ENCODE measurements at regions not wholly inside any gene's neighbourhood (a gene's known extent, or its start where the extent isn't known, plus 50 kb on each side); places are given as distances from the start of the nearest gene placed in this dataset.

DNA sequence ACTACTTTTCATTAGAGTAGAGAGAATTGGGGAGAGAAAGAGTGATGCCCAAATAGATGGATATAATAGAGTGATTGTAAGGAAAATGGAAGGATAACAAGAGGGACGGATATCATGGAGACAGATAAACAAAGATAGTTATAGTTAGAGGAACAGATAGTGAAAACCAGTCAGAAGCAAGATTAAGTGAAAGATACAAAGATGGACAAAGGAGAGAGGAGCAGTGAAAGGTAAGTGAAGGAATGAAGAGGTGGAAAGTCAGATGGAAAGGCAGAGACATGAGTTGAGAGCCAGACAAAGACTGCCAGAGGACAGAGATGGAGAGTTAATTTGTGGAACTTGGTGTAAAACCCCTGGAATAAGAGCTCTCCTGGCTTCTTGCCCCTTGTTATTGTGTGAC is 59.2 kb upstream of the CISTR start:
- TF ChIP-seq EZH2 (IDR thresholded peaks at IDR 0.05) (no peak), FOXP2 (optimal IDR thresholded peaks at IDR 0.05; ENCODE audit: control extremely low read depth, extremely low read length, insufficient read depth) (no peak), POLR2AphosphoS5 (IDR thresholded peaks at IDR 0.05; ENCODE audit: borderline replicate concordance, low read depth, low read length) (no peak)
- no peaks in the 10 kb centered on the region for H3K36me3 ChIP-seq (ENCODE audit: insufficient read depth, low read length)
- no peaks in the 10 kb centered on the region for H3K9me3 ChIP-seq (ENCODE audit: low read depth, low read length)
- no peak overlapping the region for H3K4me3 ChIP-seq
- no peak overlapping the region for H3K9ac ChIP-seq (ENCODE audit: insufficient read length)
- DNase-seq (ENCODE audit: low read depth, low spot score): no peak
- H3K27ac ChIP-seq: no peak overlapping the region

DNA sequence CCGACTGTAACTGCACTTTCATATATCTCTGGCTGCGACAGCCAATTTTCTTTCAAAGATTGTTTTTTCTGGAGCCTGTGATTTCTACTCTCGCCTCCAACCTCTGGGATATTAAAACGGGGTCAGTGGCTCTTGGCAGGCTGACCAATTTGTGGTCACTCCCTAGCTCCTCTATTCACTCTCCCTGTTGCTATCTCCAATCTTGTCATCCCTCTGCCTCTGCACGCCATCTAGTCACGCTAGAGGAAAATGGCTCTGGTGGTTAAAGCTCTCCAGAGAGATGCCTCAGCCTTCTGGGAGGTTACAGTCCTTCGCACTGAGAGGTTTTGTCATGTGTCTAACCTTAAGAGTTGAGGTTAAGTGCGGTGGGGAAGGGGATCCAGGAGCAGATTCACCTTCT is 59.8 kb upstream of the CISTR start:
- DNase-seq (ENCODE audit: low read depth, low spot score): no peak
- no peaks in the 10 kb centered on the region for H3K36me3 ChIP-seq (ENCODE audit: insufficient read depth, low read length)
- no peaks in the 10 kb centered on the region for H3K9me3 ChIP-seq (ENCODE audit: low read depth, low read length)
- H3K4me3 ChIP-seq: no peak overlapping the region
- H3K27ac ChIP-seq: no peak overlapping the region
- TF ChIP-seq EZH2 (IDR thresholded peaks at IDR 0.05) (no peak), POLR2AphosphoS5 (IDR thresholded peaks at IDR 0.05; ENCODE audit: borderline replicate concordance, low read depth, low read length) (no peak), FOXP2 (optimal IDR thresholded peaks at IDR 0.05; ENCODE audit: control extremely low read depth, extremely low read length, insufficient read depth) (no peak)
- no peak overlapping the region for H3K9ac ChIP-seq (ENCODE audit: insufficient read length)

DNA sequence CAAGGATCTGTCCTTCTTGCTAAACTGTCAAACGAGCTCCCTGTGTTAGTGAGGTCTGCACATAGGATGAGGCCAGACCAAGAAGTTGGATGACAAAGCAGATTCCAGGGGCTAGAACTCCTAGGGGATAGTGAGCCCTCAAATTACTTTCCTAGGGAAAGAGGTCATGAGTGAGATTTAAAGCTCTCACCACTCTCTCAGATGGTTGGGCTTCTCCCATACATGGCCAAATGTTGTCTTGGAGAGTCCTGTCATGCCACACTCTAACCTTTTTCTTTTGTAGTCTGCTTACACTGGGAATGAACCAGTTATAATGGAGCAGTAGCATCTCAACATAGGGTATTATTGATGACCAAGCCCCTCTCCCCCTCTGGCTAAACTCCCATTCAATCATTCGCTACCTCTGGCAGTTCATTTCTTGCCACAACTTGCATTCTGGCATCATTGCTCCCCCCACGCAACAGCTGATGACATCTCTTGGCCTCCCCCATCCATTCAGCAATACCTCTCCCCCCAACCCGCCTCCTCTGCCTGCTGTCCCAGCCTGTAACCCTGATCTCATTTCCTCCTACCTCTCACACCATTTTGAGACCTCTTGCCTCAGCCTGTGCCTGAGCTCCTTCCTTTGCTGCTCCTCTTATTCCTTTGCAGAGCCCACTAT is 64.7 kb upstream of the CISTR start:
- no peak overlapping the region for H3K4me3 ChIP-seq
- DNase-seq (ENCODE audit: low read depth, low spot score): no peak
- no peak overlapping the region for H3K27ac ChIP-seq
- no peaks in the 10 kb centered on the region for H3K36me3 ChIP-seq (ENCODE audit: insufficient read depth, low read length)
- TF ChIP-seq FOXP2 (optimal IDR thresholded peaks at IDR 0.05; ENCODE audit: control extremely low read depth, extremely low read length, insufficient read depth) (no peak), EZH2 (IDR thresholded peaks at IDR 0.05) (no peak), POLR2AphosphoS5 (IDR thresholded peaks at IDR 0.05; ENCODE audit: borderline replicate concordance, low read depth, low read length) (no peak)
- no peaks in the 10 kb centered on the region for H3K9me3 ChIP-seq (ENCODE audit: low read depth, low read length)
- no peak overlapping the region for H3K9ac ChIP-seq (ENCODE audit: insufficient read length)

DNA sequence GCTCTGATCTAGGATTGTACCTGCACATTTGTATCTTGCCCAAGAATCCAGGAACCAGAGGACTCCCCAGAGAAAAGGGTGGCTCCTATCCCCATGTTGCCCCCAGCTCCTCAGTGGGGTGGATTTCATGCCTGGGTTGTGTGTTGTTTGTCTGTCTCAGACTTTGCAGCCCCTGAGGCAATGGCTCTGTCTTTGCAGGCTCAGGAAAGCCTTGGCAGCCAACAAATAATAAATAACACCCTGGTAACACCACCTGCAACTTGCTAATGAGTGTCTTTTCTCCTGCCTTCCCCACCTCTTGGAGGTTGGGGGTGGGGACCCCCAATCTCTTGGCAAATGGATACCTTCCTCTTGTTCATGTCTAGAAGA is 65.2 kb upstream of the CISTR start:
- Histone ChIP-seq H3K27ac (no peak overlapping the region), H3K4me3 (no peak overlapping the region), H3K36me3 (ENCODE audit: insufficient read depth, low read length) (no peaks in the 10 kb centered on the region), H3K9ac (ENCODE audit: insufficient read length) (no peak overlapping the region), H3K9me3 (ENCODE audit: low read depth, low read length) (no peaks in the 10 kb centered on the region)
- TF ChIP-seq EZH2 (IDR thresholded peaks at IDR 0.05) (no peak), FOXP2 (optimal IDR thresholded peaks at IDR 0.05; ENCODE audit: control extremely low read depth, extremely low read length, insufficient read depth) (no peak), POLR2AphosphoS5 (IDR thresholded peaks at IDR 0.05; ENCODE audit: borderline replicate concordance, low read depth, low read length) (no peak)
- no peak for DNase-seq (ENCODE audit: low read depth, low spot score)

DNA sequence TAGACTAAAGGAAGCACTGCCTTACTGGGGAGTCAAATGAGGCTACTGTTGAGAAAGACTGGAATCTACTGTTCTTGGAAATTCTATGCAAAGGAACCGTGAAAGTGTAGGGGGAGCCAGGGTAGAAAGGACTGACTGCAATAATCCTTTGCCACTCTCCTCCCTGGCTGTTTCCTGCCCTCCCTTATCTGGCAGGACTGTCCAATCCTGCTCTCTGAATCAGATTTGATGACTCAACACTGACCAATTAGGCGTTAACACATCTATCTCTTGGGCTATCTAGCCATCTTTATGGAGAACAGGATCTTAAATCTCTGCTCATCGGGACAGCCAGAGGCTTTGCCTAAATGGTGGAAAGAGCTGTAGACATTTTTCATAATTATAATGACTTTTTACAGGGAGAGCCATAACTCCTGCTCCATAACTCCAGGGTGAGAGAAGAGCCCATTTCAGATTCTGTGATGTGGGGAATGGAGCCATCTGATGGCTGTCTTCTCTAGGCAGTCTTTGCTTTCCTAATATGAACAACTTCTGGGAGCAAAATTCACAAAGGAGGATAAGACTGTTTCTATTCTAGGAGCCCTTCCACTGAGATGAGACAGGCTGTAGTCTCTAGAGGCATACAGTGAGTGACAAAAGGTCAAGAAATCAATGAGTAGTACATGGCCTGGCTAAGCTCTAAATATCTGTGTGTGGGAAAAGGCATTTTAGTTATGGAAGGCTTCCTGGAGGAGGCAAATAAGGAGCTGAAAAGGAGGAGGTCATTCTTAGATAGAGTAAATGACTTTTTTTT is 68.9 kb upstream of the CISTR start:
- Histone ChIP-seq H3K9me3 (ENCODE audit: low read depth, low read length) (no peaks in the 10 kb centered on the region), H3K36me3 (ENCODE audit: insufficient read depth, low read length) (no peaks in the 10 kb centered on the region), H3K4me3 (no peak overlapping the region), H3K27ac (no peak overlapping the region), H3K9ac (ENCODE audit: insufficient read length) (no peak overlapping the region)
- no peak for TF ChIP-seq EZH2 (IDR thresholded peaks at IDR 0.05)
- TF ChIP-seq FOXP2 (optimal IDR thresholded peaks at IDR 0.05; ENCODE audit: control extremely low read depth, extremely low read length, insufficient read depth): no peak
- TF ChIP-seq POLR2AphosphoS5 (IDR thresholded peaks at IDR 0.05; ENCODE audit: borderline replicate concordance, low read depth, low read length): no peak
- no peak for DNase-seq (ENCODE audit: low read depth, low spot score)

DNA sequence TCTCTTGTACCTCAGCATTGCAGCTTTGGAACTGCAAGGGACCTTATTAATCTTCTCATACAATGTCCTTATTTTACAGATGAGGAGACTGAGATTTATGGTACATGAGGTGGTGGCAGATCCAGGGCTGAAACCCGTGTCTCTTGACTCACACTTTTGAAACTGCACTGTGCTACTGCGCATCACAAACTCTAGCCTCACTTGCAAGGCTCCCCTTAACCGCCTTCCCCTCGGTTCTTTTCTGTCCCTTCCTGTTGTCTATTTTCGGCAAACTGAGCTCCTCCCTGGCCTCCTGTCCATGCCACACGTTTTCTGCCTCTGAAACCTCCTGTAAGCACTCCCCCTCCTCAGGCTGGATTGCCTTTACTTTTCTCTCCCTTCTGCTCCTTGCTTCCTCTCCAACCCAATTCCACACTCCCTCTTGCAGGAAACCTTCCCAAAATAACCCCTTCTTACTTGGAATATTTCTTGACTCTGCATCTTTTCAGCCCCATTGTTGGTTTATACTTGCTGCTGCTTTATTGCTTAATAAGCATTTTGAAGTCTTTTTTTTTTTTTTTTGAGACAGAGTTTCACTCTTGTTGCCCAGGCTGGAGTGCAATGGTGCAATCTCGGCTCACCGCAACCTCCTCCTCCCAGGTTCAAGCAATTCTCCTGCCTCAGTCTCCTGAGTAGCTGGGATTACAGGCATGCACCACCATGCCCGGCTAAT is 72.4 kb upstream of the CISTR start:
- Histone ChIP-seq H3K4me3 (no peak overlapping the region), H3K9me3 (ENCODE audit: low read depth, low read length) (no peaks in the 10 kb centered on the region), H3K9ac (ENCODE audit: insufficient read length) (no peak overlapping the region), H3K36me3 (ENCODE audit: insufficient read depth, low read length) (no peaks in the 10 kb centered on the region), H3K27ac (no peak overlapping the region)
- TF ChIP-seq FOXP2 (optimal IDR thresholded peaks at IDR 0.05; ENCODE audit: control extremely low read depth, extremely low read length, insufficient read depth) (no peak), EZH2 (IDR thresholded peaks at IDR 0.05) (no peak), POLR2AphosphoS5 (IDR thresholded peaks at IDR 0.05; ENCODE audit: borderline replicate concordance, low read depth, low read length) (no peak)
- DNase-seq (ENCODE audit: low read depth, low spot score): no peak

DNA sequence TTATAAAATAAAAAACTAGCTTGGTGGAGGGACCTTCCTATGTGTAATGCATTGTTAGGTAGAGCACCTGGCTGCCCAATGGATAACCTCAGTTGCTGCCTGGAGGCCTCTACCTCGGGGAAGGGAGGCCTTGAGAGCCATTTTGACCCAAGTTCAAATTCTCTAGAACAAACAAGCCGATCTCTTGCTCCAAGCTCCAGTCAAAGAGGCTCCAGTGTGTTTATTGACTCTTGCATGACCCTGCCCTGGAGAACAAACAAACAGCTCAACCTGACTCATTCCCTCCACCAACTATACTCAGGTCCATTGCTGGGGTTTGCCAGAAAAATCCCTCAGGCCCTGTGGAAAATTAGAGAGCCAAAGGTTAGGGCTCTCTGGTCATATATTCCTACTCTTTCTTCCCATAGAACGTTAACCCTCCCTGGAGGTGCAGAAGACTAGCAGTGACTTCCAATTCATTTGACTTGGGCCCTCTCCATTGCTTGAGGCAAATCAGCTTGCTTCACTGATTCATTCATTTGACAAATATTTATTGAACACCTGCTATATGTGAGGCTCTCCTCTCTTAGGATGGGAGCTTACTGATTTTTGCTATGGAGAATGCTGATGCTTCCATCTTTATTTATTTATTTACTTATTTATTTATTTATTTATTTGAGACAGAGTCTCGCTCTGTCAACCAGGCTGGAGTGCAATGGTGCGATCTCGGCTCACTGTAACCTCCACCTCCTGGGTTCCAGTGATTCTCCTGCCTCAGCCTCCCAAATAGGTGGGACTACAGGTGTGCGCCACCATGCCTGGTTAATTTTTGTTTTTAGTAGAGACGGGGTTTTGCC is 73.7 kb upstream of the CISTR start:
- Histone ChIP-seq H3K4me3 (no peak overlapping the region), H3K27ac (no peak overlapping the region), H3K9me3 (ENCODE audit: low read depth, low read length) (no peaks in the 10 kb centered on the region), H3K9ac (ENCODE audit: insufficient read length) (no peak overlapping the region), H3K36me3 (ENCODE audit: insufficient read depth, low read length) (no peaks in the 10 kb centered on the region)
- no peak for TF ChIP-seq FOXP2 (optimal IDR thresholded peaks at IDR 0.05; ENCODE audit: control extremely low read depth, extremely low read length, insufficient read depth)
- TF ChIP-seq POLR2AphosphoS5 (IDR thresholded peaks at IDR 0.05; ENCODE audit: borderline replicate concordance, low read depth, low read length): no peak
- no peak for TF ChIP-seq EZH2 (IDR thresholded peaks at IDR 0.05)
- no peak for DNase-seq (ENCODE audit: low read depth, low spot score)
